GM12874 (cell line): ENCODE measurements at regions not wholly inside any gene's neighbourhood (a gene's known extent, or its start where the extent isn't known, plus 50 kb on each side); places are given as distances from the start of the nearest gene placed in this dataset.

Source experiments
- CTCF ChIP-seq: IDR thresholded peaks from 2 replicates; pipeline ENCODE4 v1.5.1; 2011; ENCODE audit warnings: low read depth, mild to moderate bottlenecking, control low read depth, low read length, moderate library complexity; ENCODE audit not compliant: insufficient read depth

DNA sequence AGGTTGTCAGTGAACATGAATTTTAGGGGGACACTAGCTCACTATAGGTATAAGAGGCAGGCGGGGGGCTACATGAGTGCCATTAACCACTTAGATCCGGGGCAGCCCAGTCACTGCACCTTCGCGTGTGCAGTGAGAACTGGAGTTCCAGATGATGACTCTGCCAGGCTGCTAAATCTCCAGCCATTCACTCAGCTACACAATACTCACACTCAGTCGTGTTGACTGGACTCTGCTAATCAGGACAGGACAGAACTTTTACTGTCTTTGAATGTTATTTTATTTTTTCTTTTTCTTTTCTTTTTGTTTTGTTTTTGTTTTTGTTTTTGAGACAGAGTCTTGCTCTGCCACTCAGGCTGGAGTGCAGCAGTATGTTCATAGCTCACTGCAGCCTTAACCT, 465.6 kb downstream of the AACS start:
- no peak for TF ChIP-seq CTCF

DNA sequence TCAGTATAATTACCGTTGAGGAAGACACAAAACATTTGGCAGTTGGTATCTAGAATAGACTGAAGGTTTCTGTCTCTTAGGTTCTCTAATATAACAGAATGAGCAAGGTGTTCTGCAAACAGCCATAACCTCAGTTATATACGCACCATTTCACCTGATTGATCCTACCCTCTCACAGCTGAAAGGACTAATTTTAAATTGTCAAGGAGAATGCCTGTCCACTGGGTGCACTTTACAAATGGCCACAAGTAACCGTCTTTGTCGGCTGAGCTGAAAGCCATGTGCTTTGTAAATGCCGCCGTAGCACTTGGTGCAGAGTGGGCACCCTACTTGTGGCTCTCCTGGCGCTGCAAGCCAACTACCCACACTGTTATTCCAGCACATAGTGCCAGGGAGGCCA, 466.3 kb downstream of the AACS start:
- TF ChIP-seq CTCF = no peak

- peak; percentile 89 for TF ChIP-seq CTCF
These were observed 468.3 kb downstream of the AACS start for GRCh38 chr12:125533434-125534029.

DNA sequence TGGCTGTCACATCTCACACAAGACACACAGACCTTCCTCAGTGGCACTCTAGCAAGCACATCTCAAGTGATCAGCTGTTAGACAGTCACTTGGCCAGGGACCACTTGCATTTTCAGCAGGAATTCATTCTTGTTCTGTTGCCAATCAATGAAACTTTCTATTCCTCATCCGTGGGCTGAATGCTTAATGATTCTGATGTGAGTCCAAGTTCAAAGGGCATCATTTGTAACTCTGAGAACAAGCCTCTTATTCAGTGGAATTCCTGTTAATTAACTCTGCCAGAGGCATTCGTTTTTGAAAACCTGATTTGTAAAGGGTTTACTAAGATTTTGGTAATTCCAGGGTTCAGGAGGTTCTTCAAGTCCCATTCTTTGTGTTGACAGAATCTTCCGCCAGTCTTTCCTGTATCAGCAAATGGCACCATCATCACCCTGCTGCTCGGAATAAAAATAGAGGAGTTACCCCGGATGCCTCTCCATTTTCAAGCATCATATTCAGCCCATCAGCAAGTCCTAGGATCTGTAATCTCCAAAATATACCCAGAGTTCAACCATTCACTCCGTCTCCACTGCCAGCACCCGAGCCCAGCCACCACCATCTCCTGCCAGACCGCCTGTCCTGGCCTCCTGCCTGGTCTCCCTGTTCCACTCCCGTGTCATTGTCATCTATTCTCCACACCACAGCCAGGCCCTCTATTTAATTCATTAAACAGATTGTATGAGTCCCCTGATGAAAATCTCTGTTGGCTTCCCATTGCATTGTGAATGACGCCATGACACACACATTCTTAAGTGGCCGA, 473.4 kb downstream of the AACS start:
- no peak for TF ChIP-seq CTCF

- no peak for TF ChIP-seq CTCF
These were observed 475.5 kb downstream of the AACS start for GRCh38 chr12:125540580-125541204.

GRCh38 chr12:125544960-125545359, 479.7 kb downstream of the AACS start:
- no peak for TF ChIP-seq CTCF

DNA sequence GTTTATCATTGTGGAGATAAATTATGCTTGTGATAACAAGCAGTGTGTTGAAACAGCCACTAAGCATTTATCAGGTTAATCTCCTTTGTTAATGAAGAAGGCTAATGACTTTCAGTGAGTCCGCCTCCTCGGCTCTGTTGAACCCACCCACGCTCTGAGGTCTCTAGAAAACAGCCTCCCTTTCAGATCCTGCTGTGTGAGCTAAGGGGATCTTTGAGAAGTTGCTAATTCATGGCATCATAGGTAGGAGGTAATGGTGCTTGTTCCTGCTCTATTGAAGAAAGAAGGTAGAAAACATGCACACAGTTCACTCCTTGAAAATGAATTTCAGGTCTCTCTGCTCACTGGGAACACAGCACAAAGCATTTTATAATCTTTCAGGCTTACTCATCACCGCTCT, 483.9 kb downstream of the AACS start:
- no peak for TF ChIP-seq CTCF
